ENCODE measurements at regions not wholly inside any gene's neighbourhood (a gene's known extent, or its start where the extent isn't known, plus 50 kb on each side); places are given as distances from the start of the nearest gene placed in this dataset.

DNA sequence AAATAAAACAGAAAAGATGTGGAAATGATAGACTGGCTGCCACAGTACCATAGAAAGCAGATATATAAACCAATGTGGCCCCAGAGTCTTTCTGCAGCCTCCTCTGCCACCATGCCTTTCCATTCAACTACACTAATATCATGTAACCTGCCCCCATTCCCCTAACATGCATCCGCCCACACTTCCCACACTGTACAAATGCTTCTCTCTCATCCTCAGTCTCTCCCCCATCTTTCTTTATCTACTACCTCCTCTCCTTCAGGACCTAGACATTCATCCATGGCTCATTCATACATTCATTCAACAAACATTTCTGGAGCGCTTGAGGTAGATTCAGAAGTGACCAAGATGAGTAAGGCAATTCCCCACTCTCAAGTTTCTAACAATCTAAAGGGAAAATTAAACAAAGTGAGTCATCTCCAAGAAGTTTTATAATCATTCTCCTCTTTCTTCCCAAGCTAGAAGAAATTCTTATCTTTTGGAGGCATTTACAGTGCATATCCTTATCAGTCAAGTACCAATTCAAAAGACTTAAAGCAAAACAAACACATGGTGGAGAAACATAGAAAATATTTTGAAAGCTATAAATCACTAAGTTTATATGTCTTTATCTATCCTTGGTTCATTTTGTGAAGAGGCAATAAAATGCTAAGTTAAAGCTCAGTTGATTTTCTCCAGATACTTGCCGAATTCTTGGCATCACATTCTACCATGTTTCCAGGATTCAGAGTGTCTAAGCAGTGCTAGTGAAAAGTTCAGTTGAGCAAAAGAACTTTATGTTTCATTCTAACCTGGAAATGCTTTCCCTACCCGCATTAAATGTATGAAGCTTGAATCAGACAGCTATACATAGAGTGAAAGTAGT lies 70.5 kb upstream of the FRMD6 start:
- no peak overlapping the region for H3K4me3 Mint-ChIP-seq
- H3K36me3 Mint-ChIP-seq (ENCODE audit: low read depth), result no peaks in the 10 kb centered on the region
- H3K27ac Mint-ChIP-seq, result peak overlapping the region in 2 of 3 experiments; percentile 16 to 23
- no peak for TF ChIP-seq CTCF (IDR thresholded peaks at IDR 0.05; ENCODE audit: unreplicated experiment in 3 of 3)
- H3K27me3 Mint-ChIP-seq (ENCODE audit: low read depth), result no peaks in the 10 kb centered on the region
- H3K9me3 Mint-ChIP-seq, result no peaks in the 10 kb centered on the region
- H3K4me1 Mint-ChIP-seq, result peaks cover 4% of the 10 kb centered on the region

- Mint-ChIP-seq H3K36me3 (ENCODE audit: low read depth) (no peaks in the 10 kb centered on the region), H3K27ac (no peak overlapping the region), H3K4me3 (no peak overlapping the region), H3K4me1 (peaks cover 4% of the 10 kb centered on the region), H3K27me3 (ENCODE audit: low read depth) (no peaks in the 10 kb centered on the region), H3K9me3 (no peaks in the 10 kb centered on the region)
- no peak for TF ChIP-seq CTCF (IDR thresholded peaks at IDR 0.05; ENCODE audit: unreplicated experiment in 3 of 3)
Observed at GRCh38 chr14:51582437-51582836, 69.3 kb upstream of the FRMD6 start.

- no peaks in the 10 kb centered on the region for H3K27me3 Mint-ChIP-seq (ENCODE audit: low read depth)
- no peak overlapping the region for H3K27ac Mint-ChIP-seq
- no peaks in the 10 kb centered on the region for H3K9me3 Mint-ChIP-seq
- TF ChIP-seq CTCF (IDR thresholded peaks at IDR 0.05; ENCODE audit: unreplicated experiment in 3 of 3), result no peak
- H3K4me1 Mint-ChIP-seq, result peaks cover 4% of the 10 kb centered on the region
- H3K4me3 Mint-ChIP-seq, result no peak overlapping the region
- H3K36me3 Mint-ChIP-seq (ENCODE audit: low read depth), result no peaks in the 10 kb centered on the region
Observed at GRCh38 chr14:51585055-51585454, 66.7 kb upstream of the FRMD6 start.

- TF ChIP-seq CTCF (IDR thresholded peaks at IDR 0.05; ENCODE audit: unreplicated experiment in 3 of 3), result no peak
- Mint-ChIP-seq H3K27ac (no peak overlapping the region), H3K4me3 (no peak overlapping the region), H3K27me3 (ENCODE audit: low read depth) (no peaks in the 10 kb centered on the region), H3K4me1 (peaks cover 16% of the 10 kb centered on the region), H3K9me3 (no peaks in the 10 kb centered on the region), H3K36me3 (ENCODE audit: low read depth) (no peaks in the 10 kb centered on the region)
Observed at GRCh38 chr14:51592836-51593235, 58.9 kb upstream of the FRMD6 start.

DNA sequence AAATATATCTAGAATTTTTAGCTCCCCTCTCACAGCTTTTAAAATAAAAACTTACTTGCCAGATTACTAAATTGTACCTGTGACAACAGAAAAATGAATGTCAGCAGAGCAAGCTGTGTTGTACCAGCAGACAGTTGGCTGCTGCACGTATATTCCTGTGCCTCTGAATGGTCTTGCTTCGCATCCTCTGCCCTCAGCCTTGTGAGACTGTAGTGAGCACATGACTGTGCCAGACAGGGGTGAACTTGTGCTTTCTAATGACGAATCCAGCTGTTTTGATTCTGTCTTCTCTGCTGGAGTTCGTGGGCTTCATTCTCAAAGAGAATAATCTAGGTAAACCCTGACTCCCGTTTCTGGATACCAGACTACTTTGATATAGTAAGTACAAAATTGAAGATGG lies 58.3 kb upstream of the FRMD6 start:
- no peak overlapping the region for H3K4me3 Mint-ChIP-seq
- H3K27me3 Mint-ChIP-seq (ENCODE audit: low read depth), result no peaks in the 10 kb centered on the region
- no peaks in the 10 kb centered on the region for H3K36me3 Mint-ChIP-seq (ENCODE audit: low read depth)
- H3K27ac Mint-ChIP-seq, result no peak overlapping the region
- H3K4me1 Mint-ChIP-seq, result peaks cover 16% of the 10 kb centered on the region
- TF ChIP-seq CTCF (IDR thresholded peaks at IDR 0.05; ENCODE audit: unreplicated experiment in 3 of 3), result no peak
- H3K9me3 Mint-ChIP-seq, result no peaks in the 10 kb centered on the region

All from nephron (organoid).